ENCODE measurements at regions not wholly inside any gene's neighbourhood (a gene's known extent, or its start where the extent isn't known, plus 50 kb on each side); places are given as distances from the start of the nearest gene placed in this dataset.

- no peak for TF ChIP-seq MXI1 (conservative IDR thresholded peaks at IDR 0.05; ENCODE audit: poor library complexity, severe bottlenecking)
- TF ChIP-seq SMC3 (conservative IDR thresholded peaks at IDR 0.05; ENCODE audit: poor library complexity) = no peak
- TF ChIP-seq POLR2AphosphoS5 (IDR thresholded peaks at IDR 0.05) = no peak
- TF ChIP-seq, protein P1, sequence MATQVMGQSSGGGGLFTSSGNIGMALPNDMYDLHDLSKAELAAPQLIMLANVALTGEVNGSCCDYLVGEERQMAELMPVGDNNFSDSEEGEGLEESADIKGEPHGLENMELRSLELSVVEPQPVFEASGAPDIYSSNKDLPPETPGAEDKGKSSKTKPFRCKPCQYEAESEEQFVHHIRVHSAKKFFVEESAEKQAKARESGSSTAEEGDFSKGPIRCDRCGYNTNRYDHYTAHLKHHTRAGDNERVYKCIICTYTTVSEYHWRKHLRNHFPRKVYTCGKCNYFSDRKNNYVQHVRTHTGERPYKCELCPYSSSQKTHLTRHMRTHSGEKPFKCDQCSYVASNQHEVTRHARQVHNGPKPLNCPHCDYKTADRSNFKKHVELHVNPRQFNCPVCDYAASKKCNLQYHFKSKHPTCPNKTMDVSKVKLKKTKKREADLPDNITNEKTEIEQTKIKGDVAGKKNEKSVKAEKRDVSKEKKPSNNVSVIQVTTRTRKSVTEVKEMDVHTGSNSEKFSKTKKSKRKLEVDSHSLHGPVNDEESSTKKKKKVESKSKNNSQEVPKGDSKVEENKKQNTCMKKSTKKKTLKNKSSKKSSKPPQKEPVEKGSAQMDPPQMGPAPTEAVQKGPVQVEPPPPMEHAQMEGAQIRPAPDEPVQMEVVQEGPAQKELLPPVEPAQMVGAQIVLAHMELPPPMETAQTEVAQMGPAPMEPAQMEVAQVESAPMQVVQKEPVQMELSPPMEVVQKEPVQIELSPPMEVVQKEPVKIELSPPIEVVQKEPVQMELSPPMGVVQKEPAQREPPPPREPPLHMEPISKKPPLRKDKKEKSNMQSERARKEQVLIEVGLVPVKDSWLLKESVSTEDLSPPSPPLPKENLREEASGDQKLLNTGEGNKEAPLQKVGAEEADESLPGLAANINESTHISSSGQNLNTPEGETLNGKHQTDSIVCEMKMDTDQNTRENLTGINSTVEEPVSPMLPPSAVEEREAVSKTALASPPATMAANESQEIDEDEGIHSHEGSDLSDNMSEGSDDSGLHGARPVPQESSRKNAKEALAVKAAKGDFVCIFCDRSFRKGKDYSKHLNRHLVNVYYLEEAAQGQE (IDR thresholded peaks at IDR 0.05; ENCODE audit: borderline replicate concordance) = no peak
- TF ChIP-seq EP300 (conservative IDR thresholded peaks at IDR 0.05; ENCODE audit: poor library complexity, severe bottlenecking) = no peak
- no peak for TF ChIP-seq RAD21 (conservative IDR thresholded peaks at IDR 0.05)
- no peak for TF ChIP-seq EZH2 (IDR thresholded peaks at IDR 0.05; ENCODE audit: borderline replicate concordance, insufficient read depth, low read length, poor library complexity, severe bottlenecking)
- TF ChIP-seq CTCF (IDR thresholded peaks at IDR 0.05; ENCODE audit: poor library complexity, severe bottlenecking) = no peak
- no peak for TF ChIP-seq TAF1 (IDR thresholded peaks at IDR 0.05; ENCODE audit: low read depth)
- no peaks in the 10 kb centered on the region for H3K9me3 ChIP-seq (ENCODE audit: low read length)
- H3F3A ChIP-seq (ENCODE audit: insufficient read depth, low read length, poor library complexity, severe bottlenecking) = no peaks in the 10 kb centered on the region
Measured at GRCh38 chr15:26197719-26198118, 334.6 kb upstream of the ATP10A start.

GRCh38 chr15:26197060-26197459, 333.9 kb upstream of the ATP10A start:
- H3K27me3 ChIP-seq (ENCODE audit: insufficient read depth, low read depth, low read length) = no peaks in the 10 kb centered on the region
- H3K4me2 ChIP-seq (ENCODE audit: low read length) = no peak overlapping the region
- H2AFZ ChIP-seq (ENCODE audit: low read depth, low read length) = no peak overlapping the region
- H3K9me3 ChIP-seq (ENCODE audit: low read length) = no peaks in the 10 kb centered on the region
- H3K9me2 ChIP-seq (ENCODE audit: insufficient read depth, low read length) = no peaks in the 10 kb centered on the region
- H3K79me2 ChIP-seq (replicated peaks; ENCODE audit: insufficient read depth, low read length) = no peaks in the 10 kb centered on the region
- no peak overlapping the region for H3K27ac ChIP-seq (ENCODE audit: low read length)
- no peaks in the 10 kb centered on the region for H3K36me3 ChIP-seq (ENCODE audit: insufficient read depth, low read length)
- no peak overlapping the region for H3K4me3 ChIP-seq (ENCODE audit: low read length)
- H3F3A ChIP-seq (ENCODE audit: insufficient read depth, low read length, poor library complexity, severe bottlenecking) = no peaks in the 10 kb centered on the region
- H3K9ac ChIP-seq (ENCODE audit: low read length) = no peak overlapping the region
- TF ChIP-seq, protein P1 (IDR thresholded peaks at IDR 0.05; ENCODE audit: borderline replicate concordance) = no peak
- no peak for TF ChIP-seq EZH2 (IDR thresholded peaks at IDR 0.05; ENCODE audit: borderline replicate concordance, insufficient read depth, low read length, poor library complexity, severe bottlenecking)
- TF ChIP-seq CTCF (IDR thresholded peaks at IDR 0.05; ENCODE audit: poor library complexity, severe bottlenecking) = no peak
- no peak for TF ChIP-seq SMC3 (conservative IDR thresholded peaks at IDR 0.05; ENCODE audit: poor library complexity)
- no peak for TF ChIP-seq TAF1 (IDR thresholded peaks at IDR 0.05; ENCODE audit: low read depth)
- no peak for TF ChIP-seq MXI1 (conservative IDR thresholded peaks at IDR 0.05; ENCODE audit: poor library complexity, severe bottlenecking)
- no peak for TF ChIP-seq EP300 (conservative IDR thresholded peaks at IDR 0.05; ENCODE audit: poor library complexity, severe bottlenecking)
- no peak for TF ChIP-seq RAD21 (conservative IDR thresholded peaks at IDR 0.05)
- no peak for TF ChIP-seq POLR2AphosphoS5 (IDR thresholded peaks at IDR 0.05)
- no peaks in the 10 kb centered on the region for H4K20me1 ChIP-seq (ENCODE audit: insufficient read depth)

More at GRCh38 chr15:26197719-26198118, 334.6 kb upstream of the ATP10A start:
- H3K9me2 ChIP-seq (ENCODE audit: insufficient read depth, low read length) = no peaks in the 10 kb centered on the region
- no peaks in the 10 kb centered on the region for H3K27me3 ChIP-seq (ENCODE audit: insufficient read depth, low read depth, low read length)
- no peak overlapping the region for H3K27ac ChIP-seq (ENCODE audit: low read length)
- H3K36me3 ChIP-seq (ENCODE audit: insufficient read depth, low read length) = no peaks in the 10 kb centered on the region
- no peak overlapping the region for H3K4me2 ChIP-seq (ENCODE audit: low read length)
- H2AFZ ChIP-seq (ENCODE audit: low read depth, low read length) = no peak overlapping the region
- no peaks in the 10 kb centered on the region for H3K79me2 ChIP-seq (replicated peaks; ENCODE audit: insufficient read depth, low read length)
- H3K9ac ChIP-seq (ENCODE audit: low read length) = no peak overlapping the region
- H3K4me3 ChIP-seq (ENCODE audit: low read length) = no peak overlapping the region
- H4K20me1 ChIP-seq (ENCODE audit: insufficient read depth) = no peaks in the 10 kb centered on the region

All from neural cell (in vitro differentiated cells).